Stimulated activated CD8-positive, alpha-beta memory T cell treated with anti-CD3 and anti-CD28 coated beads, Interleukin-15, amount 100 ng/mL, for 48 hours (primary cell): ENCODE measurements at regions not wholly inside any gene's neighbourhood (a gene's known extent, or its start where the extent isn't known, plus 50 kb on each side); places are given as distances from the start of the nearest gene placed in this dataset.

Experiments used
- DNase-seq, 2 donors: peaks; one replicate each; pipeline ENCODE4 v3.0.0-alpha.2; 2020; ENCODE audit warnings: low read depth in 2 of 2

GRCh38 chr9:119831309-119831708 lies 462.1 kb upstream of the BRINP1 start:
- DNase-seq: no peak

DNA sequence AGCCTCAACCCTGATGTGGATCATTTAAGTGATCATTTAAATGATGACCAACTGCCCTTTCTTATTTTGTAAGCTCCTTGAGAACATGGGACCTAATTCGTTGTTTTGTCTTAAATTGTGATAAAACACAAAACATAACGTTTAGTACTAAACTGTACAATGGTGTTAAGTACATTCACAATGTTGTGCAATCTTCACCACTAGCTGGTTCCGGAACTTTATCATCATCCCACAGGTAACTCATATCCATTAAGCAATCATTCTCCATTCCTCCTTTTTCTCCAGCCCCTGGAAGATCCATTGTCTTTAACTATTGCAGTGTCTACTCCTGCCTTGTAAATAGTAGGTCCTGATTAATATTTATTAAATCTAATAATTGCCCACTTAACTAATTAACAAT lies 460.5 kb upstream of the BRINP1 start:
- DNase-seq: no peak

DNA sequence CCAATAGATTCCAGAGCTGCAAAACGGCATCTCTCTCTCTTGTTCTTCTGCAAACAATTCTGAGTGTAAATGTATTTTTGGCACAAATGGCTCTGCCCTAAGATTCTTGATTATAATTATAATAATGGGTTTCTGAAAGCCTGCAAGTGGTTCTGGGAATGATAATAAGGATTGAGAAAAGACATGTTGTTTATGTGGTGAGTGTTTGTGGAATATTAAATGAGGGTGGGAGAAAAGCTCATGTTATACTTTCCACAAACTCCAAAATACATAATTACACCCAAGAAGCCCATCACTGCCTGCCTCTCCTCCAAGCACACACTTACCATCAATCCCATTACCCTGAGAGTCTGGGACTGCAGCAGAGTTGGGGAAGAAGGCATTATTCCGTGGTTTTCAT lies 460.0 kb upstream of the BRINP1 start:
- DNase-seq: no peak

DNA sequence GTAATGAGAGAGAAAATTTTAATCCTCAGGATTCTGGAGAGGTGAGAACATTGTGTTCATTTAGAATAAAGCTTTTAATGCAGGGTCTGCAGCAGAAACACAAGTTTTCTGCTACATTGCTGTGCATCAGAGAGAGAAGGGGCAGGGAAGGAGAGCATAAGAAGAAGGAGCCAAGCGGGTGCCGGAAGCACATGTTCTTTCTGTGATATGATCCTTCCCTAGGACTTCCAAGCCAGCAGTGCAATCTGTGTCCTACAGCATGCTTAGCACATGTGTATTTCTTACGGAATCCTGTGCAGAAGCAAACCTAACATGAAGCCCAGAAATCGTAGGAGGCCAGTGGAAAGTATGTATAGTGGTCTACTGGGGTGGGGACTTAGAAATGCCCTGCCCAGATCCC lies 458.3 kb upstream of the BRINP1 start:
- no peak for DNase-seq

DNA sequence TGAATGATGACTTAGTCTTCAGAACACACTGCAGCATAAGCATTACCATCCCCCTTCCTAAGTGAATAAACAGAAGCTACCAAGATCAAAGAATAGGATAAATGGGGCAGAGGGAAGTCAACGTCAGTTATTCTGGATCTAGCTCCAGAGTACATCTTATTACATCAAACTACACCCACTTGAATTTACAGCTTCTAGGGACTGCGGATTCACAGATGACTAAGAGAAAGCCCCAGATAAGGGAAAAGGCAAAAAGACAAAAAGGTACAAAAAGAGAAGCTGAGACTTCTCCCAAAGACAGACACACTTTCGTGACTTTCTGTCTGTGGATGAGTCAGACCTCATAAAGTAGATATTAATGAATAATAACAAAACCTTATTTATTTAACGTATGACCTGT lies 457.9 kb upstream of the BRINP1 start:
- no peak for DNase-seq

DNA sequence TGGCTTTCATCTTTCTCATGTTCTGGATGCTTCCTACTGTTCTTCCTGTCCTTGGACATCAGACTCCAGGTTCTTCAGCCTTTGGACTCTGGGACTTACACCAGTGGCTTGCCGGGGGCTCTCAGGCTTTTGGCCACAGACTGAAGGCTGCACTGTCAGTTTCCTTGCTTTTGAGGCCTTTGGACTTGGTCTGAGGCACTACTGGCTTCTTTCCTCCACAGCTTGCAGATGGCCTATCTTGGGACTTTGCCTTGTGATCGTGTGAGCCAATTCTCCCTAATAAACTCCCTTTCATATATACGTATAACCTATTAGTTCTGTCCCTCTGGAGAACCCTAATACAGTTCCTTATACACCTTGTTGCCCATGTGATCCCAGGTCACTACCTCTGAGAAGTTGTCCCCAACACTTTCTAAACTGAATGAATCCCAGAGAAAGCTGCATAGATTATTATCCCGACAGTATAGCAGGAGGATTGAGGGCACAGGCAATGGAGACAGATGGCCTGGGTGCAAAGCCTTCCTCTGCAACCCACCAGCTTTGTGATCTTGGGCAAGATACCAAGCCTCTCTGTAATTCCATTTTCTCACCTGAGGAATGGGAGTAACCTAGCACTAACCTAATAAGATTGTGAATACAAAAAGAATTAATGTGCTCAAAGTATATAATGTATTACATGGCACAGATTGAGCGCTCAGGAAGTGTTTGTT lies 449.6 kb upstream of the BRINP1 start:
- DNase-seq: no peak

- no peak for DNase-seq
Observed at GRCh38 chr9:119810645-119811429, 441.6 kb upstream of the BRINP1 start.

GRCh38 chr9:119803679-119804078 lies 434.4 kb upstream of the BRINP1 start:
- no peak for DNase-seq

GRCh38 chr9:119802621-119803020 lies 433.4 kb upstream of the BRINP1 start:
- DNase-seq: no peak

- DNase-seq: no peak
Observed at GRCh38 chr9:119802133-119802532, 432.9 kb upstream of the BRINP1 start.

GRCh38 chr9:119801311-119801710 lies 432.1 kb upstream of the BRINP1 start:
- no peak for DNase-seq

DNA sequence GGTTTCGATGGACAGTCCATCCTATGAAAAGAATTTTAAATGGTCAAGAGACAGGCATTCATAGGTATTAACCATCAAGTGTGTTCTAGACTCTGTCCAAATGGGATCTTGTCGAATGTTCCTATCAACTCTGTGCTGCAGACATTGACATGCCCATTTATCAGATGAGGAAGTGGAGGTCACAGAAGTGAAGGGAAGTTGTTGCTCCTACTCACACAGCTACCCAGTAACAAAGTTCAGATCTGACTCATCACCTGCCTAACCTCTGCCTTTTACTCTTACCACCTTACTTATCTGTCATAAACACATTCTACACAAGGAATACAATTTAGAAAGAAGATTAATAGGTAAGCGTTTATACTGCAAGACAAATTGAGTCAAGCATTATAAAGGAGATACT lies 426.2 kb upstream of the BRINP1 start:
- DNase-seq: no peak

GRCh38 chr9:119794836-119795235 lies 425.6 kb upstream of the BRINP1 start:
- no peak for DNase-seq

GRCh38 chr9:119793218-119793617 lies 424.0 kb upstream of the BRINP1 start:
- no peak for DNase-seq

DNA sequence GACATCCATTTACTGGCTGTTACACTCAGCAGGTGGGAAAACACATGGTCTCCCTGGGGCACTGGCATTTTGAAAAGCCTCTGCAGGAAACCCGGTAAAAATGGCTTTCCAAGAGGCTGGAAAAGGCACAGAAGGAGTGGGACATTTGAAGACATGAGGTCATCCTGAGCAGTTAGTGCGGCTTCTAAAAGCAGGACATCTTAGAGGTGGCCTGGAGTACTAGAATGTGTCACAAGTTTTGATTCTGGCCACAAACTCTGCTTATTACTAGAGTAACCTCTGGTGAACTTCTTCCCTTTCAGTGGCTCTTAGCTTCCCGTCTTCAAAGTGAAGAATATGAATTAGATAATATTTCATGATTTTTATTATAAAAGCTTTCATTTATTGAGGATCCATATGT lies 423.0 kb upstream of the BRINP1 start:
- DNase-seq: no peak

- DNase-seq: no peak
Observed at GRCh38 chr9:119789987-119790386, 420.8 kb upstream of the BRINP1 start.

- no peak for DNase-seq
Observed at GRCh38 chr9:119788921-119789320, 419.7 kb upstream of the BRINP1 start.

DNA sequence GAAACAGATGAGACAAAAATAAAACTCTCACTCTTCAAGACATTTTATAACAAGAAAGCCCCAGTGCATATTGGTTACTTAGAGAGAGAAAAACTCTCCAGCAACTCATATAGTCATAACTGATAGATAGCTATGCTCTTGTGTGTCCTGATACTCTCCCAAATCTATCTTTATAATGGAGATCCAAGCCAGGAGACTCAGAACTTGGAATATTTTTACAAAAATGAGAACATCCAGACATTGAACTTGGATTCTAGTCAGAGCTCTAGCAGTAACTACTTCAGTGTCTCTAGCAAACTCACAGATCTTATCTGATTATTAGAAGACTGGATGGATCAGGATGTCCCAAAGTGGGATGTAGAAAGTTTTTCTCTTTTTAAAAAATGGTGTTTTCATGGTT lies 412.7 kb upstream of the BRINP1 start:
- no peak for DNase-seq

GRCh38 chr9:119775410-119775809 lies 406.2 kb upstream of the BRINP1 start:
- DNase-seq: no peak

- no peak for DNase-seq
Observed at GRCh38 chr9:119773823-119774222, 404.6 kb upstream of the BRINP1 start.

DNA sequence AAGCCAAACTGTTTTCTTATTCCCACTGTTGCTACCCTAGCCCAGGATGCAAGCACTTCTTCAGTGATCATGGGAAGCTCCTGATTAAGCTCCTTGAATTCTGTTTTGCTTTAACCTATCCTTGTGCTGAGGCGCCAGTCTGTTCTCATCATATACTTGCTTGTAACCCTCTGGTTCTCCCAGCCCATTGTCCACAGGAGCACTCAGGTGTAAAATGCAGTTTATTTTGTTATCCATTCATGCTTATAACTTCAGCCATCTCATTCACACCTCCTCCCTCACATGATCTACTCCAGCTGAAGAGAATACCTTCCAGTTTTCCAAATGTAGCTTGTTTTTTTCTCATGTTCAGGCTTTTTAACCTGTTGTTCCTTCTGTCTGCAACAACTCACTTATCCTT lies 402.1 kb upstream of the BRINP1 start:
- DNase-seq: no peak

- DNase-seq: no peak
Observed at GRCh38 chr9:119768266-119768665, 399.0 kb upstream of the BRINP1 start.

GRCh38 chr9:119765632-119766175 lies 396.5 kb upstream of the BRINP1 start:
- DNase-seq: no peak
